ENCODE measurements at regions not wholly inside any gene's neighbourhood (a gene's known extent, or its start where the extent isn't known, plus 50 kb on each side); places are given as distances from the start of the nearest gene placed in this dataset.
"Not testable (repeated sequence)": the region's sequence is repeated elsewhere in the genome, so short reads cannot be mapped to it uniquely, and the experiment has no call there.

DNA sequence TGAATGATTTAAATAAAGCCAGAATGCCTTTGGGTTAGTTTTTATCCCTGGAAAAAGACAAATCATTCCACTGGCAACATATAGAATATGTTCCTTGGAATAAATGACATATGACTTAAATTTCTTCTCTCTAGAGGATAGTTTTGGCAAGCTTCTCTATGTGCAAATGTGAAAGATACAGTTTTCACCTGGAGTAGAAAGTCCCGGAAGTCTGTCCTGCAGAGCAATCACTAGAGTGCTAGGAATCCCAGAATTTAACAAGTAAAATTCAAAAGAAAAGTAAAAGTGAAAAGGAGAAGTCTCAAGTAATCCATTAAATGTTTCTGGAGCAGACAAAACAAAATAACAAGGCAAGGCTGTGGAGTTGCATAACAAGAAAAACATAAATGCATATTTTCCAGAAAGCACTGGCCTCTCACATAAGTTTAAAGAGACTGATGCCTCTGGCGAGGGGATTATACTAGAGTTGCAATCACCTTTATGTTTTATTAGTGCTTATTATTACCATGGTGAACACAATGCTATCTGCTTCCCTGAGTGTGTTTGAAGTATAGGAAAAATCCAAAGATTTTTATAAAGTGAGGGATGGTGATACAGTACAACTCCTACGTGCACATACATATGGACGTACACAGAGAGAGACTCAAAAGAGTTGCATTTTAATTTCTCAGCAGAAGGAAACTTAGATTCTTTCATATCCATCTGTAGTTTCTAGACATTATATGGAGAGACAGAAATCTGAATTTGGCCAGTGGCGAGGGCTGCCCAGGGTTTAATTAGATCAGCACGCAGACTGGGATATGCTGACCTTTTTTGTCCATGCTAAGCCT is 188.3 kb upstream of the ANKRD55 start:
- no peak for DNase-seq (ENCODE audit: low read depth)

DNA sequence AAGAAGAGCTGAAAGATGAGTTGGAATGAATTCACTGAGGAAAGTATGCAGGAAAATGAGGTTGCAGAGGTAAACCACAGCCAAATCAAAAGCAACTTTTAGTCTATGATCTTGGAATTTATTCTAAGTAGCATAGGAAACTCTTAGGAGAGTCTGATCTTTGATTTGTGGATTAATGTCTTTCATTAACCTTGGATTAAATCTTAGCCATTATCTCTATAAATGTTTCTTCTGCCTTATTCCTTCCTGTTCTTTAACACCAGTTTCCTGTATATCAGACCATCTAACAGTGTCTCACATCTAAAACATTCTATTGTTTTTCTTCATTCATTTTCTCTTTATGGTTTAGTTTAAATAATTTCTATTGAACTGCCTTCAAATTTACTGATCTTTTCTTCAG is 187.2 kb upstream of the ANKRD55 start:
- DNase-seq (ENCODE audit: low read depth), result no peak

DNA sequence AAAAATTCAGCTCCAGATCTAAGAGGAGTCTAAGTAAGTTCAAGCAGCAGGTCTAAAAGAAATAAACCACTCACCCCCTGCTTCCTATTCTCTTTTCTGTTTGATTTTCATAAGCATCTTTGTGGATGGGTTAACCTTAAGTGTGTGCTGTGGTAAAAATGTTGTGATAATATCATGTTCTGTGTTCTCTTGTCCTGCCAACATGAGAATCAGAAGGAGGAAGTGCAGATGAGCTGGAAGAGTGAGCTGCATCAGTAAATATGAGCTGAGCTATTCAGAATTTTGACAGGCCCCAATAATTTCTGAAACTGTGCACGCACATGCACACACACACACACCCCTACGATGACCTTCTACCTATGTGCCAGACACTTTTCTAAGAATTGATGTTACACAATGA is 186.5 kb upstream of the ANKRD55 start:
- no peak for DNase-seq (ENCODE audit: low read depth)

DNA sequence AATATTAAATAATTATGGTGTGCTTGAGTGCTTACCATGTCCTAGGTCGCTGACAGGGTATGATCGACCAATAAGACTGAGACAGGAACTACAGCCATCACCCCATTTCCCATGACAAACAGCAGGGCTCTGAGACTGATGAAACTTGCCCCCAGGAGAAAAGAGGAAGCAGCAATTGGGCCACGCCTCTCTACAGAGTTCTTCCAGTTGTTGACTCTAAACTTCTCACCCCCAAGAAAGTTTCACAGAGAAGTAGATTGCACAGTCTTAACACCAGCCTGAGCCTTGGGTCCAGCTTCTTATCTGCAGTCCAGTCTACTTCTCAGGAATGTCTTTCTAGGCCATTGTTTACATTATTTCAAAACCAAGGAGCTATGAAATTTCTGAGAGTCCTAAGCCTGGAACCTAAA is 182.2 kb upstream of the ANKRD55 start:
- DNase-seq (ENCODE audit: low read depth), result no peak

DNA sequence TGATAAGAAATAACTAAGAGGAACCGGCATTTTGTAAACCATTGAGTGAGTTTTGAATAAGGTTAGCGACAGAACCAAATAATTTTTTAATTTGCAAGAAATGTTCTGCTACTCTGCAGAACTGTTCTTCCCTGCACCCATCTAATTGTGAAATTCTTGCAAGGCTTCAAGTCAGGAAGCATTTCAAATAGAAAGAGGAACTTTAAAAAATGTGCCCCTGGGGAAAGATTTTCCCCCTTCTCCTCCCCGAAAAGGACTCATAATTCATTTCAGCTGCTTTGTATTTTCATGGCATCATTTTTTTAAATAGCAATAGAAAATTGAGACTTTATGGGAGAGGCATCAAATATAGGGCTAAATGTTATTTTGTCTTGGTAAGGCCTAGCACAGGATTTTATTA is 180.9 kb upstream of the ANKRD55 start:
- no peak for DNase-seq (ENCODE audit: low read depth)

DNA sequence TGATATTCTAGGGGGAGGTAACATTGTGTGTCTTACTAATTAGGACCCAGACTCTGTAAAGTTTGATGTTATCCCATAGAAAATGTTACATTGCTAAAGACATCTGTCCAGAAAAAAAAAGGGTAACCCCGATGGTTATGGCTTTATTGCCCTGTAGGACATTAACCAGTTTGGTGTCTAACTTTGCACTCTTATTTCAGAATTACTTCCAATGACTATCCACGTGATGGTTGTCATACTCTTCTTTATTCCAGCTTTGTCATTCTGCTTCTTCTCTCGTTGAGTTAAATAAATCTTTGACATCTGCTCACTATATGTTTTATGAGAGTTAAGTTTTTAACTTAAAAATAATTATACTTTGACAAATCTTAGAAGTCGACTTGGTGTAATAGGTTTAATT is 180.4 kb upstream of the ANKRD55 start:
- DNase-seq (ENCODE audit: low read depth), result no peak

DNA sequence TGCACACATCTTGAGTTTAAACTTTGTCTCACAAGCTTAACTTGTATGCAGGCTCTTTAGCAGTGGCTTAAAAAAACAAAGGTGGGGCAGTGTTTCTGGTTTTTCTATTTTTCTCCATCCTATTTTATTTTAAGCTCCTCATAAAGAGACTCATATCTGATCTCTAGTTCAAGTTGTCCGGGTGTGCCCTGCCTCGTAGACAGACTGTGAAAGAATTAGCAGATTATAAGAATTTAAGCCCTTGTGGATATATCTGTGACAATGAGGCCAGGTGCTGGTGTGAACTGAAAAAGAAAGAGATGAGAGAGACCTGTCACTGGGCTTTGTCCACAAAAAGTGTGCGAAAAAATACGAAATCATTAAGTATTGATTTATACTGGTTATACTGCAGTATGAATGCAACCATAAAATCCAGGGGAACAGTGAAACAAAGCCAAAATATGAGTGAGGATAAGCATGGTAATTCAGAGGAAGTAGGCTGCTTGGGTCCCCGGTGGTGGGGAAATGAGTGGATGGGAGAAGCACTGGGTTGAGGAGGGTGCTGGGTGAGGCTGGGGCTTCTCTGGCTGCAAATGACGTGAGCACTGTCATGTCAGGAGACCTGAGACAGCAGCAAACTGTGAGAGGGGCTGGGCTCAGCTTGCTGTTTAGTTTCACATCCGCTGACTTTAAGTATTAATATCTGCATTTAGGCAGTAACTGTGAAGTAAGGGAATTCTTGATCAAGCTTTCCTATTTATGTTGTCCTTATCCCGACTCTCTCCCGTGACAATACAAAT is 179.7 kb upstream of the ANKRD55 start:
- DNase-seq (ENCODE audit: low read depth), result no peak

DNA sequence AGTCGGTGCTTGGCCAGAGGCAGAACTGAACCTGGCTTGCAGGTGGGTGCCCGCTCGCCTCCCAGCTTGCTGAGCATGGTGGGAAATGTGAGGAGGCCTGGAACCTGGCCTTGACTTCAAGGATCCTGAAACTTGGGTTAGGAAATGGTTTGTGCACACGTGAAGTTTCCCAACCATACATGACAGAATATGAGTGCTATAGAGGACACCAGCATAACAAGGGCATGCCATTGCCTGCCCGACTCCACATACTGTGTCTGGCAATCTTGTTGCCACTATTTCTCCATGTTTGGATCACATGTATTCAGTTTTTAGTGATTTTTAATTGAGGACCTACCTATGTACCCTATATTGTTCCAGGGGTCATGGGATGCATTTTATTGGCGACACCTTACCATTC is 177.6 kb upstream of the ANKRD55 start:
- DNase-seq (ENCODE audit: low read depth), result no peak

DNA sequence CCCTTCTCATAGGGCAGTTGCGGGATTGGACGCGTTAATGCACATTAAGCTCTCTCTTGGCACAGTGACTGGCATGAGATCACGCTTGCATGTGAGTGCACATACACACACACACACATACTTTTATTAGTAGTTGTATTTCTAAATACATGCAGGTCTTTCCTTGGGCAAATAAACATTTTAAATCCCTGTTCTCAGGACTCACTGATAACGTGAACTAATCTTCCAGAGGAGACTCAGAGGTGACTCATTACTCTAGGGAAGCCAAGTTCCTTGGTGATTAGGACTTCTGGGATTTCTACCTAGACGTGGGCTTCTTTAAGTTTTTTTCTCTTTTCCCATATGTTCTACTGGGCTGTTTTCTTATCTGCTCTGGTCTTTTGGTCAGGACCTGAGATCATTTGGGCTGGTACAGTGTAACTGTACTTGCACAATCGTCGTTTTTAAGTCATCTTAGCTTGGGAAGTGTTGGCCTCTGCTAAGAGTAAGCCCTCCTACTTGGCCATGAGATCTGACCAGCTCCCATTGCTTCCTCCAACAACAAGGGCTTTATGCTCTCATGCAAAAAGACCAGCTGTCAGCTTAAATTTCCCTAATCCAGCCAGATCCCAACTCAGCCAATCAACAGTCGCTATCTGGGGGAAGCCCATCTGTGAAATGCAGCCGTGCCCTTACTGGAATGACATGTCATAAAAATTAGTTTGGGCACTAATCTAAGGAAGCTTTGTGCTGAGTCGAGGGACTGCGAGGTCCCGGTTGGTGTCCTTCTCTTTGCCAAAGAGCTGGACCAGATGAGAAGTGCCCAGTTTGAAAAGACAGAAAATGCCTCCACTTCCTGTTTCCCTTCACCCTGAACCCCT is 176.4 kb upstream of the ANKRD55 start:
- no peak for DNase-seq (ENCODE audit: low read depth)

DNA sequence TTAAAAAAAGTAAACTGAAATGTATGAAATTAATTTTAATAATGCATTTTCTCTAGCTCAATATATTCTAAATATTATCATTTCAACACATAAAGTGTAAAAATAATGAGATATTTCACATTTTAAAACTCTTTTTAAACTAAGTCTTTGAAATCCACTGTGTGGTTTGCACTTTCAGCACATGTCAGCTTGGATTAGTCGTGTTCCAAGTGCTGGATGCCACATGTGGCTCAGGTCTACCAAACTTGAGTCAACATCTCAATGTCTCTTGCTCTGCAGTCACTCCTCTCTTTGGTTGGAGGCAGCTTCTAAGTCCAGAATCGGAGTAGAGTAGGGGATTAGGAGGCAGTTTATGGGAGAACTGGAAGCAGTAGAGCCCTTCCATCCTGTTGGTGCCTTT is 173.7 kb upstream of the ANKRD55 start:
- no peak for DNase-seq (ENCODE audit: low read depth)

DNA sequence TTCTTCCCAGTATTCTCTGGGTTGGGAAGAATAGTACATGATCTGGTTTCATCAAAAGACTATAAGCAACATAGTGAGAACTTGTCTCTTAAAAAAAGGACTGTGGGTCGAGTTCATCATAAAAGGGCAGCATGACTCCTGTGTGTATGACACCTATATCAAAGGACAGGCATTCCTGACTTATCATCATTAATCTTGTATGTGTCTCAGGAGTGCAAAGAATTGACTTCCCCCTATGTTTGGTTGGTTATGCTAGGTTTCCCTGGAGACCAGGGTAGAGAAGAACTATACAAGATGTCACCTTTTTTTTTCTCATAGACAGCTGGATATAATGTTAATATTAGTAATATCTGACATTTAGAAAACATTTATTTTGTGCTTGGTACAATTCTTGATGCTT is 173.1 kb upstream of the ANKRD55 start:
- DNase-seq (ENCODE audit: low read depth), result no peak

DNA sequence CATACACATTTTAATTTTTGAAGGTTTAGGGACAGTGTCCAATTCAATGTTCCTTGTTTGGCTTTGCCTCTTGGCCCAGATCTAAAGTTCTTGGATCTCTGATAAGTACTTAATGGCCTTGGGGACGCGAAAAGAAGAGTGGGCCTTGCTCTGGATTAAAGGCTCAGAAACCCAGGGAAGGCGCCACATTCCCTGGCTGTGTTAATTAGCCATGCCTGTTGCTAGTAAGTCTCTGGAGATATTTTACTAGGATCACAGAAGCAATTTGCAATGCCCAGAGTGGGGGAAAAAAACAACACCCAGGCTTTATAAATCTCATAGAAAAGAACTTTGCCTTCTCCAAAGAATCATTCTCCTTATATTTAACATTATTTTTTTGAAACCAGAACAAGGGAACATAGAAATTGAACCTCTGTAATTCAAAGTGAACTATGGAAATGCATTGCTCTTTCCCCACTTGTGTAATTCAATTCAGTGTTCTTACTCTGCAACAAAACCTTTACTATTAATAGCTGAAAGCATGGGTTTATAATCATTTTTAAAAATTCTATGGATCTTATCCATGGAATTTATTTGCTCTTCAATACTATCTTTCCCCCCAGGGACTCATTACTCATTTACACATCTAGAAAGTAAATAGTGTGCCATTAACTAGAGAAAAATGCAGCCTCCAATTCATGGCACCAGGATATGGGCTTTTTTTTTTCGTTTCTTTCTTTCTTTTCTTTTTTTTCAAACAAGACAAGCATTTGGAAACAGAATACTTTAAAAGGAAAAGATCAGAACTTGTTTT is 172.2 kb upstream of the ANKRD55 start:
- no peak for DNase-seq (ENCODE audit: low read depth)

DNA sequence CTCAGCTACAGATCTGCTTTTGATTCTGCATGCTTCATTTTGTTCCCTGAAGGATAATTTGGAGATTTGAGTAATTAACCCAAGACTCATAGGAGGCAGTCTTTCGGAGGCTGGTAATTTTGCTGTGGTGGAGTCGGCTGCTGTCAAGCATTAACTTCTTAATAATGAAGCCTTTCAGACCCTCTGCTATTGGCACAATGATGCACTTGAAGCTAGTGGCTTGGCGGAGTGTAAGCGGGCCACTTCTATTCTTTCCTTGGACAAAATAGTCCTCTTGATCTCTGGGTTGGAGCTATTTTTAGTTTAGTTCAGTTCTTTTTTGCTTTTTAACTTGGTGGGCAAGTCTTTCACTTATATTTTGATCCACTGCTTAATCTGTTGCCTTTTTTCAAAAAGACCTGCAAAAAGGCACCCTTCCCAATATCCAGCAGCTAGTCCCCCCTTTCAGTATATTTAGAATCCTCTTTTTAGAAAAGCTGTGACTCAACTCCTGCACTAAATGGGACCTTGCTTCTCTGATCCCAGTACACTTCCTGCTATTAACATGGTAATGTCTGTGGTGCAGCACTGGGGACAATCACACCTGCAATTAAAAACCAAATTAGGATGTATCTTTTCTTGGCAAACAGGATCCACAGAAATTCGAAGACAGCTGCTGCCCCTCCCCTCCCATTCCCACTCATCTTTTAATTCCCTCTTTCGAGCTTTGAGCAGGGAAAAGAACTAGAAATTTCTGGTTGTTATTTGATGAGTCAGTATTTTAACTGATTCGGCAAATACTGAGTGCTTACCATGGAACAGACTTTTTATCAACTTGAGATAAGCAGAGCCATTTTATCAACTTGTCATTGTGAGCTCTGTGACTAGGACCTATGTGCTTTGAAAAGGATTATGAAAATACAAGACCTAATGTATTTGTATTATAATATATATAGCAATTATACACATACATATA is 169.4 kb upstream of the ANKRD55 start:
- no peak for DNase-seq (ENCODE audit: low read depth)

DNA sequence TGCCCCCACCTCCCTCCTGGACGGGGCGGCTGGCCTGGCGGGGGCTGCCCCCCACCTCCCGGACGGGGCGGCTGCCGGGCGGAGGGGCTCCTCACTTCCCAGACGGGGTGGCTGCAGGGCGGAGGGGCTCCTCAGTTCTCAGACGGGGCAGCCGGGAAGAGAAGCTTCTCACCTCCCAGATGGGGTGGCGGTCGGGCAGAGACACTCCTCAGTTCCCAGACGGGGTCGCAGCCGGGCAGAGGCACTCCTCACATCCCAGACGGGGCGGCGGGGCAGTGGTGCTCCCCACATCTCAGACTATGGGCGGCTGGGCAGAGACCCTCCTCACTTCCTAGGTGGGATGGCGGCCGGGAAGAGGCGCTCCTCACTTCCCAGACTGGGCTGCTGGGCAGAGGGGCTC is 164.7 kb upstream of the ANKRD55 start:
- DNase-seq (ENCODE audit: low read depth), result not testable (repeated sequence)

DNA sequence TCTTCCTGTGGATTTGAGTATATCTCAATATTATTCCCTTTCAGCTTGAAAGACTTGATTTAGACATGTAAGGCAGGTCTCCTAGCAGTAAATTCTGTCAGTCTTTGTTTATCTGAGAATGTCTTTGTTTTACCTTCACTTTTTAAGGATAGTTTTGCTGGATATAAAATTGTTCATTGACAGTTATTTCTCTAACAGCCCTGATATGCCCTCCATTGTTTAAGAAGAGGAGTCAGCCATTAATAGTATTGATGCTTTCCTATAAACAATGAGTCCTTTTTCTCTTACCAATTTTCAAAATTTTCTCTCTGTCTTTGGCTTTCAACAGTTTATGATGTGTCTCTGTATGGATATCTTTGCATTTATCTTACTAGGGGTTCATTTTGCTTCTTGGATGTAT is 163.5 kb upstream of the ANKRD55 start:
- no peak for DNase-seq (ENCODE audit: low read depth)

DNA sequence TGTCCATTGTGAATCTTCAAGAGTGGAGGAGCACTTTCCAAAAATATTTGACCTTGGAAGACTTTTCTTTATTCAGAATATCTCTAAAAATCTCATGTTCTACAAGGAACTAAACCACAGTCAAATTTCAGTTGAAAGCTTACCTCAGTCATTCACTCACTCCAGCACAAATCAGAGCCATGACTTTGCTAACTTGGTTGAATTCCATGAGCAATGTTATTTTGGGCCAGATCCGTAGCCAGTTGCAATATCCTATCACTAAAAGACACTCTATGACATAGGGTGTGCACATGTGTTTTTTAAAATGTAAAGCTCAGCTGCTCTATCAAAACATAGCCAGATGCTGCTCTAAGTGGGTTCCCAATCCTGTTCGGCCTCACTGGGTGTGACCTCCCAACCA is 156.1 kb upstream of the ANKRD55 start:
- no peak for DNase-seq (ENCODE audit: low read depth)

DNA sequence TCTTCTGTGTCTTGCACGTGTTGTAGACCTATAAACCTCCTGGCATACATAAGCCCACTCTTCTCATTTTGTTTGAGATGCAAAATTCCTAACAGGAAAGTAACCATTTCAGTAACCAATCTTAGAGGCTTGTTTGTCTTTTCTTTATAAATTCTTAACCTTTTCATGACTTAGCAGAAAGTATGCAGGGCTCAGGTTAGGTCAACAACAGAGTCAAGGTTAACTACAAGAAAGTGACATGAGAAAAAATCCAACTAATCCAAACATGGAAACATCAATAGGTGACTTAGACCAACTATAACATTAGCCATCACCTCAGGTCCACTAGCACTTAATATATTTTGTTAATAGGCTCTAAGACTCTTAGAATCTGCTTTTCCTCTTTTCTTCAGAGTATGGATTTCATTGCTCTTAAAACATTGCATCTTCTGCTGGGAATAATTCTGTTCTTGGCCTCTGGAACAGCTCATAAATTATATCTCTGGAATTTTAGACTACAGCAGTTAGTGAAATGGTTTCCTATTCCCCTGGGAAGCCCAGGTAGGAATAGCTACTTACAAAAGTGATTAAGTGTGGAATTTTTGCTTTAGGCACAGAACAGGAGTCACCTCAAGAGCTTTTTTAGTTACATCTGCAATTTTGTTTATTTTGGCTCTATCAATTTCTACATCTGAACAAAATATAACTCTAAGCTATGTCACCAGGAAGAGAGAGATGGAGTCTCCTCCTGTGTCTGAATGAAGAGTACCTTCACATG is 155.3 kb upstream of the ANKRD55 start:
- no peak for DNase-seq (ENCODE audit: low read depth)

DNA sequence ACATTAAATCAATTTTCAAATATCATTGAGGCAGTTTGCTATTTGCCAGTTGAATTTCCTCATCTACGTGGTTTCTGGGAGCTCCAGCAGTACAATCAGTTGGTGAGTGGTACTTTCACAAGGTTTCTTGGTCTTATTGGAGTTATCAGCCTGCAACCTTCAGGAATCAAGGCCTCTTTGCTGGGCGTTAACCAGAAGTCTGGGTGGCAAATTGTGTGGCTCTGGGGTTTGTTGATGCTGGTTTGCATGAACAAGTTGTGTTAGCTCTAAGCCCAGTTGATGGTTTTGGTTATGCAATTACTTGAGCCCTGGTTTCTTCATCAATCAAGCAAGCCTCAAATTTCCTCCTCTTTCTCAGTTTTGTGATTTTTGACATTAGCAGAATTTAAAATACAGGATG is 152.9 kb upstream of the ANKRD55 start:
- no peak for DNase-seq (ENCODE audit: low read depth)

DNA sequence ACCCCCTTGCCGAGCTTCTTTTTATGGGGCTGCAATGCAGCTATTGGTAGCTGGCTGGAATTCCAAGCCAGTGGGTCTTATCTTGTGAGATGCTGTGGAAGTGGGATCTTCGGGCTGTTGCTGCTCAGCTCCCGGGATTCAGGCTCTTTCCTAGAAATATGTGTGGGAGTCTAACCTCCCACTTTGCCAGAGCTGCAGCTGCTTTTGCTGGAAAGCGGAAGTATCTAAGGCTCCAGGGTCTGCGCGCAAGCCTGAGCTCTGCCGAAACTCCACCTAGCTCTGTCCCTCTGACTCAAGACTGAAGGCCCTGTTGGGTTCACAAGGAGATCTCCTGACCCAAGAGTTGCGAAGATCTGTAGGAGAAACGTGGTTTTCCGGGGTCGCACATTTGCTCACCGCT is 151.1 kb upstream of the ANKRD55 start:
- DNase-seq (ENCODE audit: low read depth), result no peak

DNA sequence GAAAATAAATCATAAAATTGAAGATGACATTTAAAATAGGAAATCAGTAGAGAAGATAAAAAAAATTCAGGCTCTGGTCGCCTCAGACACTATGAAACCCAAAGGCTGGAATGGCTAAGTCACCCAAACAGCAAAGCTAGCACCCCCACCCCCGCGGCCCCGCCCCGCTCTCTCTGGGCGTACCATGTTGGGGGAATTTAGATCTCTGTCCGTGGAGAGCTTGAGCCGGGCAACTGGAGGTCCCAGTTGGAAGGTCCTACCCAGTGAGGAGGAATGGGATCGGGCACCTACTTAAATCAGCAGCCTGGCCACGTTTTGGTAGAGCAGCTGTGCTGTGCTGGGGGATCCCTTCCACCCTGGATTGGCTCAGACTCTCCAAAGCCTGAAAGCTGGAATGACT is 150.6 kb upstream of the ANKRD55 start:
- DNase-seq (ENCODE audit: low read depth), result no peak
